H1 (cell line): ENCODE measurements at regions not wholly inside any gene's neighbourhood (a gene's known extent, or its start where the extent isn't known, plus 50 kb on each side); places are given as distances from the start of the nearest gene placed in this dataset.

Experiments
- CTCF ChIA-PET: fragments of 300-600 bp; sonication (Branson Sonifier 250); formaldehyde crosslinking; loops from one replicate; lab custom pipeline; 2021; ENCODE audit not compliant: partially characterized antibody; lab: Charles Lee
- POLR2A ChIA-PET: fragments of 300-600 bp; sonication (Branson Sonifier 250); formaldehyde crosslinking; loops from one replicate; lab custom pipeline; 2021; ENCODE audit warnings: inconsistent platforms; ENCODE audit not compliant: partially characterized antibody; lab: Charles Lee
- DNase-seq, 2 experiments: peaks; one replicate each; pipeline versions ENCODE4 v3.0.0 to v3.0.0-alpha.2; 2010 to 2022; ENCODE audit warnings: low spot score in 2 of 2, low read depth in 1 of 2, mixed read lengths in 1 of 2
- FAIRE-seq: peaks from 2 replicates; lab custom pipeline; 2011; peaks lifted over from hg19 to GRCh38; lab: Jason Lieb, UNC
- H2AFZ ChIP-seq: 2 replicates; pipeline ENCODE4 v1.8.1; 2012; ENCODE audit warnings: low read length, inconsistent platforms
- H2AK5ac ChIP-seq: 2 replicates; pipeline ENCODE4 v1.6.1; 2013; ENCODE audit warnings: low read depth, low read length
- H2BK120ac ChIP-seq: replicated peaks from 2 replicates; pipeline ENCODE3; 2013; ENCODE audit warnings: low read depth, low read length, inconsistent platforms
- H2BK12ac ChIP-seq: 2 replicates; pipeline ENCODE4 v1.6.1; 2013; ENCODE audit warnings: low read depth, low read length
- H2BK15ac ChIP-seq: 2 replicates; pipeline ENCODE4 v1.6.1; 2013; ENCODE audit warnings: low read length
- H2BK20ac ChIP-seq: 2 replicates; pipeline ENCODE4 v1.6.1; 2013; ENCODE audit warnings: low read length
- H2BK5ac ChIP-seq: 2 replicates; pipeline ENCODE4 v1.6.1; 2013; ENCODE audit warnings: low read depth, low read length
- H3K14ac ChIP-seq: 2 replicates; pipeline ENCODE4 v1.6.1; 2013; ENCODE audit warnings: inconsistent platforms; ENCODE audit not compliant: insufficient read length
- H3K18ac ChIP-seq: 2 replicates; pipeline ENCODE4 v1.6.1; 2013; ENCODE audit warnings: low read length; ENCODE audit errors: extremely low read depth
- H3K23ac ChIP-seq: 2 replicates; pipeline ENCODE4 v1.6.1; 2013; ENCODE audit warnings: inconsistent platforms; ENCODE audit not compliant: insufficient read length
- H3K23me2 ChIP-seq: 2 replicates; pipeline ENCODE4 v1.6.1; 2013; ENCODE audit warnings: low read depth, low read length
- H3K27ac ChIP-seq: 2 replicates; pipeline ENCODE4 v1.6.1; 2011; ENCODE audit warnings: low read depth, low read length, inconsistent platforms
- H3K27me3 ChIP-seq, 4 experiments: replicated peaks in 1 of 4; 1 replicate in 1 of 4; 2 replicates in 3 of 4; pipeline versions ENCODE4 v1.6.1 to v1.8.1; 2011 to 2013; ENCODE audit warnings: low read length in 3 of 4, mild to moderate bottlenecking in 3 of 4, inconsistent platforms in 2 of 4, mixed read lengths in 2 of 4, moderate library complexity in 1 of 4; ENCODE audit not compliant: control insufficient read depth in 3 of 4, insufficient read depth in 3 of 4; ENCODE audit errors: extremely low read depth in 1 of 4
- H3K36me3 ChIP-seq, 4 experiments: 2 replicates each; pipeline versions ENCODE4 v1.6.1 to v1.8.1; 2011 to 2013; ENCODE audit warnings: mild to moderate bottlenecking in 4 of 4, low read length in 3 of 4, moderate library complexity in 2 of 4, control low read depth in 1 of 4, inconsistent platforms in 1 of 4; ENCODE audit not compliant: insufficient read depth in 4 of 4, control insufficient read depth in 2 of 4
- H3K4ac ChIP-seq: replicated peaks from 2 replicates; pipeline ENCODE3; 2013; ENCODE audit warnings: low read length, low read depth, mixed read lengths, inconsistent platforms; ENCODE audit not compliant: insufficient read length
- H3K4me1 ChIP-seq, 4 experiments: replicated peaks in 1 of 4; 1 replicate in 1 of 4; 2 replicates in 3 of 4; pipeline versions ENCODE4 v1.6.1 to v1.8.1; 2011 to 2013; ENCODE audit warnings: low read length in 3 of 4, inconsistent platforms in 2 of 4, mixed read lengths in 1 of 4; ENCODE audit not compliant: insufficient read depth in 4 of 4, control insufficient read depth in 3 of 4
- H3K4me2 ChIP-seq, 2 experiments: 2 replicates each; pipeline versions ENCODE4 v1.6.1 to v1.8.1; 2011 to 2013; ENCODE audit warnings: low read depth in 2 of 2, low read length in 2 of 2, control low read depth in 1 of 2, inconsistent platforms in 1 of 2, mild to moderate bottlenecking in 1 of 2; ENCODE audit not compliant: insufficient read depth in 1 of 2
- H3K4me3 ChIP-seq, 4 experiments: fragments of 200-600, 300-600 bp in 1 of 4; sonication (generic), shearing (Covaris generic), sonication (Bioruptor Twin) in 1 of 4; 2 replicates each; pipeline versions ENCODE4 v1.5.1 to v1.8.1; 2011 to 2016; ENCODE audit warnings: low read length in 4 of 4, low read depth in 3 of 4, control low read depth in 2 of 4, inconsistent platforms in 2 of 4, mild to moderate bottlenecking in 2 of 4, mixed read lengths in 1 of 4, moderate library complexity in 1 of 4; ENCODE audit not compliant: insufficient read depth in 2 of 4; ENCODE audit errors: extremely low read depth in 1 of 4
- H3K56ac ChIP-seq: replicated peaks from 2 replicates; pipeline ENCODE3; 2013; ENCODE audit warnings: low read depth, mild to moderate bottlenecking, mixed read lengths, low read length, inconsistent platforms; ENCODE audit not compliant: insufficient read length
- H3K79me1 ChIP-seq: 2 replicates; pipeline ENCODE4 v1.6.1; 2013; ENCODE audit warnings: low read depth, low read length, control low read depth
- H3K79me2 ChIP-seq, 2 experiments: 2 replicates each; pipeline versions ENCODE4 v1.6.1 to v1.8.1; 2012 to 2013; ENCODE audit warnings: low read length in 2 of 2, mild to moderate bottlenecking in 2 of 2, inconsistent platforms in 1 of 2; ENCODE audit not compliant: insufficient read depth in 2 of 2, control insufficient read depth in 1 of 2
- H3K9ac ChIP-seq, 4 experiments: replicated peaks in 1 of 4; 1 replicate in 1 of 4; 2 replicates in 3 of 4; pipeline versions ENCODE4 v1.6.1 to v1.8.1; 2011 to 2013; ENCODE audit warnings: low read depth in 3 of 4, low read length in 3 of 4, control low read depth in 2 of 4, mild to moderate bottlenecking in 2 of 4, moderate library complexity in 2 of 4, inconsistent platforms in 1 of 4; ENCODE audit errors: extremely low read depth in 1 of 4
- H3K9me3 ChIP-seq, 2 experiments: 2 replicates each; pipeline versions ENCODE4 v1.6.1 to v1.8.1; 2012 to 2013; ENCODE audit warnings: mild to moderate bottlenecking in 2 of 2, moderate library complexity in 2 of 2, control low read depth in 1 of 2, inconsistent platforms in 1 of 2, low read depth in 1 of 2, low read length in 1 of 2, mixed read lengths in 1 of 2; ENCODE audit not compliant: insufficient read depth in 2 of 2
- H4K20me1 ChIP-seq, 2 experiments: replicated peaks in 1 of 2; 2 replicates each; pipeline versions ENCODE3 to v1.8.1; 2011 to 2013; ENCODE audit warnings: inconsistent platforms in 2 of 2, low read length in 2 of 2, mild to moderate bottlenecking in 1 of 2; ENCODE audit not compliant: insufficient read depth in 2 of 2, control insufficient read depth in 1 of 2
- H4K5ac ChIP-seq: 2 replicates; pipeline ENCODE4 v1.6.1; 2013; ENCODE audit warnings: low read length, low read depth, mixed read lengths, inconsistent platforms; ENCODE audit not compliant: insufficient read length
- H4K8ac ChIP-seq: 2 replicates; pipeline ENCODE4 v1.8.0; 2013; ENCODE audit warnings: mild to moderate bottlenecking, moderate library complexity, low read length, inconsistent platforms; ENCODE audit not compliant: insufficient read depth; ENCODE audit errors: extremely low read depth
- H4K91ac ChIP-seq: replicated peaks from 2 replicates; pipeline ENCODE3; 2013; ENCODE audit warnings: low read length, mixed read lengths, inconsistent platforms; ENCODE audit not compliant: insufficient read length
- BRCA1 ChIP-seq: IDR thresholded peaks from 2 replicates; pipeline ENCODE4 v1.6.1; 2012; ENCODE audit warnings: low read depth, low read length, improper control_type of control experiment
- CBX5 ChIP-seq: fragments of 300-800, 300-1000 bp; sonication (generic); IDR thresholded peaks from 2 replicates; pipeline ENCODE4 v1.7.1; 2016; ENCODE audit warnings: antibody characterized with exemption, low read length, low read depth
- CTBP2 ChIP-seq: IDR thresholded peaks from 2 replicates; pipeline ENCODE4 v1.7.0; 2011; ENCODE audit warnings: borderline replicate concordance, mild to moderate bottlenecking, moderate library complexity, mixed read lengths, low read length; ENCODE audit not compliant: insufficient read depth, insufficient read length
- EZH2 ChIP-seq: fragments of 200-600 bp; sonication (generic); IDR thresholded peaks from 2 replicates; pipeline ENCODE4 v1.7.1; 2012; ENCODE audit warnings: low read depth, mild to moderate bottlenecking, moderate library complexity, low read length, inconsistent platforms; ENCODE audit not compliant: severe bottlenecking
- NRF1 ChIP-seq: IDR thresholded peaks from 2 replicates; pipeline ENCODE4 v1.6.1; 2011; ENCODE audit warnings: mild to moderate bottlenecking, low read depth, low read length, improper control_type of control experiment
- RAD21 ChIP-seq, 2 experiments: IDR thresholded peaks in 1 of 2; conservative IDR thresholded peaks in 1 of 2; 2 replicates each; pipeline ENCODE4 v1.6.1; 2011; ENCODE audit warnings: low read depth in 2 of 2, low read length in 2 of 2, improper control_type of control experiment in 1 of 2, inconsistent platforms in 1 of 2, mild to moderate bottlenecking in 1 of 2, moderate library complexity in 1 of 2
- SUZ12 ChIP-seq: fragments of 200-600 bp; sonication (generic); IDR thresholded peaks from 2 replicates; pipeline ENCODE4 v1.6.1; 2012; ENCODE audit warnings: mild to moderate bottlenecking, inconsistent platforms, low read length, moderate library complexity, mixed read lengths
- TAF1 ChIP-seq: IDR thresholded peaks from 2 replicates; pipeline ENCODE4 v1.6.1; 2011; ENCODE audit warnings: mild to moderate bottlenecking, low read depth, low read length
- TCF12 ChIP-seq: IDR thresholded peaks from 2 replicates; pipeline ENCODE4 v1.6.1; 2011; ENCODE audit warnings: low read depth, mild to moderate bottlenecking, low read length
- WGBS, 2 experiments: shearing (Covaris generic) in 1 of 2; methylation state at CpG; one replicate each; pipeline versions ENCODE4 v1.1.6 to v1.1.7; 2013 to 2015; ENCODE audit warnings: low lambda C conversion rate in 2 of 2, mixed read lengths in 2 of 2, inconsistent platforms in 1 of 2, low coverage in 1 of 2, missing lambda C conversion rate in 1 of 2; ENCODE audit not compliant: insufficient replicate concordance in 2 of 2, insufficient coverage in 1 of 2, insufficient read length in 1 of 2; ENCODE audit errors: extremely low coverage in 1 of 2, missing lambda C conversion rate in 1 of 2; 5-methylcytosine and 5-hydroxymethylcytosine counted together

- WGBS, 2 experiments: 75% methylated on average over 4 of the region's 4 CpGs; no CpG with 5 or more reads in 1 of the 2 experiments
- DNase-seq (no peak), FAIRE-seq (no peak)
- no peak overlapping the region for H3K4me3 ChIP-seq
- H2AFZ ChIP-seq: no peak overlapping the region
- H3K18ac ChIP-seq: no peak overlapping the region
- no peak overlapping the region for H2BK5ac ChIP-seq
- H4K8ac ChIP-seq: no peak overlapping the region
- no peak overlapping the region for H3K27ac ChIP-seq
- no peaks in the 10 kb centered on the region for H3K79me2 ChIP-seq
- no peaks in the 10 kb centered on the region for H3K27me3 ChIP-seq
- no peak overlapping the region for H4K5ac ChIP-seq
- H2BK20ac ChIP-seq: no peak overlapping the region
- no peaks in the 10 kb centered on the region for H4K20me1 ChIP-seq
- no peaks in the 10 kb centered on the region for H3K9me3 ChIP-seq
- no peak overlapping the region for H3K56ac ChIP-seq
- H3K4me2 ChIP-seq: no peak overlapping the region
- H3K23me2 ChIP-seq: peaks cover 2% of the 10 kb centered on the region; the same call in 1 of the 2 replicates
- ChIA-PET POLR2A (no interaction called here), CTCF (interaction anchor here (0.7 to 1.0 kb wide), 2 partner anchors 46 to 60 kb away, joined by 3 read pairs; no protein-coding TSS in a partner anchor)
- no peak overlapping the region for H4K91ac ChIP-seq
- H3K23ac ChIP-seq: no peak overlapping the region
- H3K36me3 ChIP-seq: no peaks in the 10 kb centered on the region
- H3K9ac ChIP-seq: no peak overlapping the region
- H2BK15ac ChIP-seq: no peak overlapping the region
- H3K4me1 ChIP-seq: no peaks in the 10 kb centered on the region
- H2BK12ac ChIP-seq: no peak overlapping the region
- no peak overlapping the region for H3K4ac ChIP-seq
- H2AK5ac ChIP-seq: no peak overlapping the region
- H3K79me1 ChIP-seq: no peaks in the 10 kb centered on the region
- TF ChIP-seq BRCA1 (no peak), TCF12 (no peak), TAF1 (no peak), CBX5 (no peak), EZH2 (no peak), NRF1 (no peak), SUZ12 (no peak), CTBP2 (no peak), RAD21 (IDR thresholded peaks at IDR 0.05 in 1 of 2, conservative IDR thresholded peaks at IDR 0.05 in 1 of 2; ENCODE audit: low read depth in 2 of 2, low read length in 2 of 2) (no peak)
- TF ChIP-seq, all 59 proteins: peak for 0
- no peak overlapping the region for H3K14ac ChIP-seq
- H2BK120ac ChIP-seq: no peak overlapping the region
Observed at GRCh38 chr21:28455253-28455600, 537.5 kb downstream of the LTN1 start.
